GM19099 (cell line): ENCODE measurements at regions not wholly inside any gene's neighbourhood (a gene's known extent, or its start where the extent isn't known, plus 50 kb on each side); places are given as distances from the start of the nearest gene placed in this dataset.

ENCODE experiments used
- POLR2A ChIP-seq: IDR thresholded peaks from 3 replicates; pipeline ENCODE4 v1.6.1; 2011; ENCODE audit warnings: low read depth; ENCODE audit not compliant: insufficient read length; ENCODE audit errors: extremely low read depth

DNA sequence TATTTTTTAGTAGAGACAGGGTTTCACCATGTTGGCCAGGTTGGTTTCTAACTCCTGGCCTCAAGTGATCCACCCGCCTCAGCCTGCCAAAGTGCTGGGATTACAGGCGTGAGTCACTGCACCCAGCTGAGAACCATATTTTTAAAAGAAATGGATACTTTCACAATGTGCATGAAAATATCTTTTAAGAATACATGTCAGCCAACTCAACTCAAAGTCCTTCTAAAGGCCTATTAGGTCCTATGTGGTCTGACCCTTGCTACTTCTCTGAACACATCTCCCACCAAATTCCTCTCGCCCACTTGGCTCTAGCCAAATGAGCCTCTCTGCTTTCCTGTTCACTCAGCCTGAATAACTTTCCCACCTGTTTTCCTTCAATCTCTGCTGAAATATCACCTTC lies 119.6 kb downstream of the MTX2 start:
- no peak for TF ChIP-seq POLR2A

DNA sequence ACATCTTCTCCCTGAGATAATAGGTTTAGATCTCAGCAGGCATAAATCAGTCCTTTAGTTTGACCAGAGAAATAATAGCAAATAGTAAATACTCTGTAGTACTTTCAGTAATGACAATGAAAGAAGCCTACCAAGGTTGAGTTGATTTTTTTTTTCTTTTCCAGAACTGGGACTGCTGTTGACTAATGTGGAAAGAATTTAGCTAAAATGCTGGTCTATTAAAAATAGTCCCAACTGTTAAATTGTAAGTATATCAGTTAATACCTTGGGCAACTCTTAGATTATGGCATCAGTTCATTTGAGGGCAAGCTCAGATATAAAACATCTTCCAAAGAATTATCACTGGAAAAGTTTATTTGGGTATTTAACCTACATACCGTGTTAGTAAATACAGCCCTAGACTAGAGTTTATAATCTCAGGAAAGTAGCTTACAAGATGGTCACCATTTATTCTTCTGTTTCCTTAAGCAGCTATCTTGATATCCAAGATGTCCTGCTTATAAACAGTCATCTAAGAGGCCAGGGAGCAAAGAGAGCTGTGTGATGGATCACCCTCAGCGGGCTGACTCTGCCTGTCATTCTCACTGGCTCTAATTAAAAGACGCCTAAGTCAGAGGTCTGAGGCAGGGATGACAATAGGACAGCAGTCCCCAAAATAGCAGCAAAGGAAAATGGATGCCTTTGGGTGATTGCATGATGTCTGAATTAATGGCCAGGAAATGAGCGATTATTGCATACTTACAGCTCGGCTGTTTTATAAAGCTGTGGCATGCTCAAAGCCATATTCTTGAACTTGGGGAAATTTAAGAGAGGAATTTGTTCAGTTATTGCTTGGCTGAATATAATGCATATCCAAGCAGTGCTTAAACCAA lies 121.3 kb downstream of the MTX2 start:
- TF ChIP-seq POLR2A: no peak

DNA sequence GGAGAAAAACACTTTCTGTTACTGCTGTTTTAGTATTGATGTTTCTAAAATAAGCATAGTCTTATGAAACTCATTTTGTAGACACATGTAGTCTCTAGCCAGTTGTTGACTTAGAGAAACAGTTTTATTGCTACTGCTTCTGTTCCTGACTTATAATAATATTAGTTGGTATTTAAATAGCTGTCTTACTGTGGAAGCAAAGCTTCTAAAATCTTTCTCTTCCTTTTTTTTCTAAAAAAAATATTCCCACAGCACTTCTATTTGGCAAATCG lies 121.8 kb downstream of the MTX2 start:
- no peak for TF ChIP-seq POLR2A

DNA sequence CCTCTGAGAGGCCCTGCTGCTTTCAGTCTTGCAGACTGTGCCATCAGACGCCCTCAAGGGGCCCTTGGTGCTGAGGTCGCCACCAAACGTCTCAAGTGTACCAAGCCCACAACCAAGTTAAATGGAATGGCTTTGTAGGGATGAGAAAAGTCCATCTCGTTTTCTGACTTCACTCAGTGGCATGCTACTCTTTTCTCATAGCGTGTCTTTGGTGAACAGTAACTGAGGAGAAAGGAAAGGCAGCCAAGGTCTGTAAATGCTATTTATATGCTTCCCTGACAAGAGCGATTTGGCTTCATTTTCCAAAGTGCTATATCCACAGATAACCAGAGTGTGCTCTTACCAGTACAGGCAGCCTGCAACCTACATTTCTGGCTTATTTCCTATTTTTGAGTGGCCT lies 123.0 kb downstream of the MTX2 start:
- TF ChIP-seq POLR2A: no peak

DNA sequence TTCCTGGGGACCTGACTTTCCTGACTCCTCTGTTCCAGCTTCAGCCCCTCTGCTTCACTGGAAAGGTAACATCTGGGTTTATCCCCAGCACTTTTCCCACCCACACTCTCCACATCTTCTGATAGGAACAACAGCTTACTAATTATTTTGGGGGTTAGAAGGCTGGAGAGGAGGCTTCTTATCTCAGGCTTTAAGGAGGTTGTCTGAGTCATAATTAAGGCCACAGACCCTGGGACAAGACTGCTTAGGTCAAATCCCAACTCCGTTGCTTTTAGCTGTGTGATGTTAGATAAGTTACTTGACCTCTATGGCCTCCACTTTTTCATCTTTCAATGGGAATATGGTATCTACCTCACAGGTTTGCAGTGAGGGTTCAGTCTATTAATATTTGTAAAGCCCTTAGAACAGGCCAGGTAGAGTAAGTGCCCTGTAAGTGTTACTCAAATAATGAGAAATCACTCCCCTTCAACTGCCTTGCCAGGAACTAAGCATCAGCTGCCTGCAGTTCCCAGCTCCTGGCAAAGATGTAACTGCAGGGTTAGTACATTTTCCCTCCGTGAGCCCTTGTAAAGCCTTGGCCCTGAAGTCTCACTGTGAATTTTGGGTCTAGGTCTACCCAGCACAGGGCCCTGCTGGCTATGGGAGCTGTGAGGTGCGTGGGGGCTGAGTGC lies 123.6 kb downstream of the MTX2 start:
- no peak for TF ChIP-seq POLR2A

DNA sequence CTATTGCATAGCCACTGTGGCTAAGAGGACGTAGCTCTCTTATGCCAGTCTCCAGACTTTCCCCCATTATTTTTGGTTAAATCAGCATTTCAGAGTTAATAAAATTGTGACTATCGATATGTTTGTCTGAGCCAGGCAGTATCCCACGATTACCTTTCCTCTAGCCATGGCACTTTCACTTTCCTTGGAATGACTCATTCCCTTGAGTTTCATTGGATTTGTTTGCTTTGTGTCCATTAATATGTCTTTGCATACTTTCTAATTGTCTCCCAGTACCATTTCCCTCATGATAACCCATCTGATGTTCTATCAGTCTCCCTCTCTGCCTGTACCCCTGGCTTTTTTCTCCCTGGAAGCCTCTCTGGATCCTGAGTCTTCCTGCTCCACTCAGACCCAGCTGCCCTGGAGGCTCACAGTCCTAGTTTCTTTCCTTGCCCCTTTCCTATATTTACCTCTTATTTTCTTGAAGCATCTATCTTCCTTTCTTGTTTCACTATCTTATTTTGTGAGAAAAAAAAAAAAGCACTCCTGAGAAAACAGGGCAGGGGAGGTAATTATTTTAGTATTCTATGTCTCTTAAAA lies 126.1 kb downstream of the MTX2 start:
- no peak for TF ChIP-seq POLR2A

DNA sequence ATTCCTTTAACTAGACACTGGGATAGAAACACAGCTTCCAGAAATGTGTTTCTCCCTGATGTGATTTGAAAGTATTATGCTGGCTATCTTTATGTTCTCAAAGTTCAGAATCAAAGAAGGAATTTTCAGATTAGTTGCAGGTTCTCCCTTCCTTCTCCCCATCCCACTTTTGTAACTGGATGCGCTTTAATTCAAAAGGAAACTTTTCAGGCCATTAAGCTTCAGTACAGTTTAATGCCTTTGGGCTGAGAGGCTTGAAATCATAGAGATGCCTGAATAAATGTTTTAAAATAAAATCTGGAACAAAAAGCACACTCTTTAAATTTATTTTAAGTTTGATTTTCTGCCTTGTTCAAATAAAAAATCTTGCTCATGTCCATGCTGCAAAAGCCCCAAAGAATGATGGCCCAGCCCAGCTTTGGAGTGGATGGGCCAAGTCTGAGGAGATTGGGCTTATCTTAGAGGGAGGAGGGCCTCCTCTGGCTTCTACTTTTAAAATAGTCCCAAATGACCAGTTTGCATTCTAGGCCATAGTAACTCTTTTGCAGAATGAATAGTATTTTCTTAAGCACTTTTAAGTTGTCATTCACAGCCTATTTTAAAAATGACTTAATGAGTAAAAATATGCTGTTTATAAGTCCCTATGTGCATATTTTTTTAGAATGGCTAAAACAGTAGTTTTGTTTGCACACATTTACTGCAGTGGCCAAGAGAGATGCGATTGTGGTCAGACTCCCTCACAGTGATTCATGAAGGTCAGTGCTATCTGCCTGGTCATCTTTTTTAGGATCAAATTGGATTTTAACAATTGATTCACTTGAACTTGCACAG lies 129.2 kb downstream of the MTX2 start:
- TF ChIP-seq POLR2A: no peak

DNA sequence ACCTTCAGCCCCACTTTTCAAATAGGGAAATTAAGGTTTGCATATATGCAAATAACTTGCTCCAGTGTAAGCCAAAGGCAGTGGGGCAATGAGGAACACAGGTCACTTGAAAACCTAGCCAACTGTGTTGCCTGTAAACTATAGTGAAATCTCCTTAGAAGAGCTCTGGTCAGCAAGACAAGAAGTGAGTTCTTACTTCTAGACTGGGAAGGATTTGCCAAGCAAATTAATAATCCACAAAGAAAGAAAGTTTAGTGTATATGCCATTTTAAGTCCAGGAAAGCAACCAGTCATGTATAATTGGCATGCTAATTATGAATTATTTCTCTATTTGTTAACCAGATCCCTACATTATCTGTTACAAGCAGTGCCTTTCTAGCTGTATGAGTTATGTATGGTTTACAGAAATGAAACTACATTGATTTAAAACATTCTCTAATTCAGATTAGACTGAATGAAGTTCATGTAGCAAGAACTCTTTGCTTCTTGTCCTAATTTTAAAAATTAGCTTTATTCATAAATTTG lies 129.9 kb downstream of the MTX2 start:
- no peak for TF ChIP-seq POLR2A

DNA sequence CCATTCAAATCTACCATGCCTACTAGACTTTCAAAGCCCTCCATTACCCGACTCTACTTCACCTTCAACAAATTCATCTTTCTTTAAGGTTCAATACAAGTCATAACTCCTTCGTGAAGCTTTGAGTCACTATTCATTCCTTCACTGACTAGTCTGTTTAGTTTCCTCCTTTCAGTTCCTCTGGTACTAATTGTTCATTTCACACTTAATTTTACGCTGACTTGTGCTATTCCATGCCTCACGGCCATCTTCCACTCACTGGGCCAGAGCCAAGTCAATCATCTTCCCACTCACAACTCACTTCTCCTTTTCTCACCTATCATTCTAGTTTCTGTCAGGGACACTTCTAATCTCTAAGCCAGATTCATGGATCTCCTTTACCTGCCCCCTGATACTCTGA lies 136.2 kb downstream of the MTX2 start:
- TF ChIP-seq POLR2A: no peak

DNA sequence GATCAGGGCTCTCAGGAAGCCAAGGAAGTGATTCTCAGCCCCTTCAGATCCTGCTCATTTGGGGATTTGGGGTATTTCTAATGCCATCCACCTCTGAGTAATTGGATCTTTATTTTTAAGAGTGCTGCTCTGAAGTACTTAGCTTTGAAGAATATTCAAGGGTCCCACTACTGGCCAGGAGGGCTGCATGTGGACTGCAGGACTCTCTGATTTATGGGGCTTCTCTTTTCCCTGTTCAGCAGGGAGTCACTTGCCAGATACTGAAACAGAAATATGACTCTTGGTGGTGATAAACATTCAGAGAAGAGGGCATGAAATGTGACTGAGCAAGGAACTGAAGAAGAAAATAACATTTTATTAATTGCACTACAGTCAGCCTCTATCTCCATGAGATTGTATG lies 138.5 kb downstream of the MTX2 start:
- TF ChIP-seq POLR2A: no peak

DNA sequence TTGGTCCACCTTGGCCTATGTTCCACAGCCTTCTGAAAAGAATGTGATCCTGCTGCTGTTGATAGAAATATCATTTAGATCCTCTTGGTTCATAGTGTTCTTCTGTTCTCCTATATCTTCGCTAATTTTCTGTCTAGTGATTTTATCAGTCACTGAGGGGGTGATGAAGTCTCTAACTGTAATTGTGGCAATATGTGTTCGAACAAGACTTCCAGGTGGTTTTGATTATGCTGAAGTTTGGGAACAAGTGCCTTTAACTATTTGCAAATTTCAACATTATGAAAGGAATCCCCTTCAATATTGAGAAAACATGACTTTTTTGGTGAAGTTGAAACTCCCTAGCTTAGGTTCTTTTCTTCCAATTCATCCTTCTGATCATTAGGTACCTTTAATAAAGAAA lies 140.4 kb downstream of the MTX2 start:
- no peak for TF ChIP-seq POLR2A

DNA sequence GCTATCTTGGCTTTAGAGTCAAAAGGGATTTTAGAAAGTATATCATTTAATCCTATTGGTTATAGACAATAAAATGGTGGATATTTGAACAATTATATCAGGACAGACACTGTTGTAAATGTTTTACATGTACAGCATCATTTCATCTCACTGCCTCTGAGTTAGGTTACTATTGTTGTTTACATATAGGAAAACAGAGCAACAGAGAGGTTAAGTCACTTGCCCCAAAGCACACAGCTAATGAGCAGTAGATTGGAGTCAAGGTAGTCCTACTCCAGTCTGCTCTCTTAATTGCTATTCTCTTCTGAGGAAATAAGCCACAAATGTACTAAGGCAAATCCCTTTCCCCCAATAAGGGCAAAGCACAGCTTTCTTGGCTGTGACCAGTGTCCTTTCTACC lies 142.9 kb downstream of the MTX2 start:
- TF ChIP-seq POLR2A: no peak

DNA sequence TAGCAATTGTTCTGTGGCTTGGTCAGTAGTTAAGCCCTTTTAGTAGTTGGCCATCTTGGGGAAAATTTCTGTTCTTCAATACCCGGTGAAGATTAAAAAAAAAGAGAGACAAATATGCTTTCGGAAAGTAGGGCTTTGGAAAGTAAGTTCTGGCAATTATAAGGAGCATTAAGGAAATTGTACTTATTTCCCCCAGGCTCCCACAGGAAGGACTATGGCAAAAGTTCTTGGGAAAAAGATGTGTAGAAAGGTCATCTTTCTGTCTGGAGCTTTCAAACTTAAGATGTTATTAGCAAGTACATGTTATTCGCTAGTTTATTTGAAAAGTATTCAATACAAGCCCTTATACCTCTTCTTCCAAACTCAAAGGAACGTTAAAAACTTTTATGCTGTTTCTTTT lies 144.5 kb downstream of the MTX2 start:
- TF ChIP-seq POLR2A: no peak

DNA sequence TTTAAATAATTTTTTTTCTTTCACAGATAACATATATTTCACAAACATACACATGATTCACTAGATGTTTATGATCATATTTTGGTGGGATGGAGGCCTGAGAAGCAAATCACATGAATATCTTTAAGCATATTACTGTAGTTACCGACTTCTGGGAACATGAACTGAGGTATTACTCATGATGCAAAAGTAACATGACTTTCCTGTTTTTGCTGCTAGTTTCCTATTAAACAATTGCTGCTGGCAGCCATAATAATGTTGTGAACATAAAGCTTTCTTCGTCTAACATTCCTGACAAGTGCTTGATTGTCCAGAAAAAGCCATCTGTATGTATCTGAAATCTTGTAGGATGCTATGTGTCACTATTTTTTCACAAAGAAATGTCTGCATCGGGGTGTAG lies 145.4 kb downstream of the MTX2 start:
- no peak for TF ChIP-seq POLR2A

DNA sequence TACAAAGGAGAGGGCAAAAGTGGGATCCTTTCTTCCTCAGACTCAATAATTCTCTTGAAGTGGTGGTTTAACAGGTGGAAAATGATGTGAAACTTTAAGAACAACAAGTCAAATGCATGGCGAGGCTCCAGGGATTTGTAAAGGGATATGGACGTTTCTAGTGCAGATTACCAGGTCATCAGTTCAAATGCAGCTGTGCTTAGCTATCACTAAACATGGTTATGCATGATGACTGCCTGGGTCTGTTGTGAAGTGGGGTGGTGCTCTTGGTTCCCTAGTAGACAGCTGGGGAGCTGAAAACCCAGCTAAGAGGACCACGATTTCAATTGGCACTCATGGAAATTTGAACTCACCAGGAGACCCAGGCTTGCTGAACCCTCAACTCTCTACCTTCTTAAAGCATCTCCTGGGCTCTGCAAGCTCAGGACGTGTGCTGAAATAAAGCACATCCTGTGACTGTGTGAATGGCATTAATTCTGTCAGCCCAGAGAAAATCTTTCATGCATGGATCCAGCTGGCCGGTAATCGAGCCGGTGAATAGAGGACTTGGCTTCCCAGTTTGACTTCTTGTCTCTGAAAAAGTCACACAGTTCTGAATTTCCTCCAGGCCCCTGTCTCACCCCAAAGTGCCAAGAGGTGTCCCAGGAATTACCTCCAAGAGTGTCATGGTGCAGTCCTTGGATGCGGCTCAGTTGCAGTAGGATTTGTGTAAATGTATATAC lies 146.1 kb downstream of the MTX2 start:
- TF ChIP-seq POLR2A: no peak

DNA sequence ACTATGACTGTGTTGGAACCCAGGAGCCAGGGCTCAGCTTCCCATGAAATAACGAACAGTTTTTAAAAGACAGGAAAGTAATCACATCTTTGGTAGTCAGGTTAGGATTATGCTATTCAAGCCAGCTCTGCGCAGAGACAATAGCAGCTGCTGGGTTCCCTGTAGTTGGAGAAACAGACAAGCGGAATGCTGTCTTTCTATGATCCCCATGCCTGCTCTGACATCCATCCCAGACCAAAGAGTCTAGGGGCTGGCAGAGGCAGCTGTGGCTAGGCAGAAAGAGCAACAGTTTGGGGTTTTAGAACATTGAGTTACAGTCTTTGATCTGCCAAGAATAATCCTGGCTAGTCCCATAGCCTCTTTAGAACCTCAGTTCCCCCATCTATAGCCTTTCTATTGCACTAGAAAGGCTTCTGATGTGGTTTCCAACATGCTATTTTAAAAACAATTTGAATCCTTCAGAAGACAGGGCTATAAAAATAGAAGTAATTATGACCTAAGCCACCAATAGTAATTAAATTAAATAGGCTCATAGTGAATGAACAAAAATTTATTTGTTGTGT lies 146.8 kb downstream of the MTX2 start:
- no peak for TF ChIP-seq POLR2A
